ENCODE measurements at regions not wholly inside any gene's neighbourhood (a gene's known extent, or its start where the extent isn't known, plus 50 kb on each side); places are given as distances from the start of the nearest gene placed in this dataset.
"Not testable (repeated sequence)": the region's sequence is repeated elsewhere in the genome, so short reads cannot be mapped to it uniquely, and the experiment has no call there.

DNA sequence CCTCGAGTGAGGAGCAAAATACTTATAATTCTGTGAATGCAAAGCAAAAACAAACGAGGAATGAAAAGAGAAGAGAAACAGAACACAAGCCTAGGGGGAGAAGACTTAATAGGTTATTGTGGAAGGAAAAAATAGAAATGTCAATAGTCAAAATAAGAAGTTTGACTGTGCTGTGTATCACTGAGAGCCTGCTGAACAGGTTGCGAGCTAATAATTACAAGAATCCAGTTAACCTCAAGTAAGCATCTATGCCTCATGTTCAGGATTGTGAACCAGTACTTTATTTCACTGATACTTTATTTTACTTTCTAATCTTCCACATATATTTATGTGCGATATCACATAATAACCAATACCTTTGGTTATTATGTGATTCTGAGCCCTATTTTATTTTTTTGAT lies 316.7 kb downstream of the OTUD1 start:
- no peak overlapping the region for H3K4me3 ChIP-seq (ENCODE audit: low read depth, low read length)
- TF ChIP-seq, protein P1, sequence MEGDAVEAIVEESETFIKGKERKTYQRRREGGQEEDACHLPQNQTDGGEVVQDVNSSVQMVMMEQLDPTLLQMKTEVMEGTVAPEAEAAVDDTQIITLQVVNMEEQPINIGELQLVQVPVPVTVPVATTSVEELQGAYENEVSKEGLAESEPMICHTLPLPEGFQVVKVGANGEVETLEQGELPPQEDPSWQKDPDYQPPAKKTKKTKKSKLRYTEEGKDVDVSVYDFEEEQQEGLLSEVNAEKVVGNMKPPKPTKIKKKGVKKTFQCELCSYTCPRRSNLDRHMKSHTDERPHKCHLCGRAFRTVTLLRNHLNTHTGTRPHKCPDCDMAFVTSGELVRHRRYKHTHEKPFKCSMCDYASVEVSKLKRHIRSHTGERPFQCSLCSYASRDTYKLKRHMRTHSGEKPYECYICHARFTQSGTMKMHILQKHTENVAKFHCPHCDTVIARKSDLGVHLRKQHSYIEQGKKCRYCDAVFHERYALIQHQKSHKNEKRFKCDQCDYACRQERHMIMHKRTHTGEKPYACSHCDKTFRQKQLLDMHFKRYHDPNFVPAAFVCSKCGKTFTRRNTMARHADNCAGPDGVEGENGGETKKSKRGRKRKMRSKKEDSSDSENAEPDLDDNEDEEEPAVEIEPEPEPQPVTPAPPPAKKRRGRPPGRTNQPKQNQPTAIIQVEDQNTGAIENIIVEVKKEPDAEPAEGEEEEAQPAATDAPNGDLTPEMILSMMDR (IDR thresholded peaks at IDR 0.05; ENCODE audit: insufficient read depth, low read depth, low read length), result no peak
- DNase-seq (ENCODE audit: low read depth), result no peak

DNA sequence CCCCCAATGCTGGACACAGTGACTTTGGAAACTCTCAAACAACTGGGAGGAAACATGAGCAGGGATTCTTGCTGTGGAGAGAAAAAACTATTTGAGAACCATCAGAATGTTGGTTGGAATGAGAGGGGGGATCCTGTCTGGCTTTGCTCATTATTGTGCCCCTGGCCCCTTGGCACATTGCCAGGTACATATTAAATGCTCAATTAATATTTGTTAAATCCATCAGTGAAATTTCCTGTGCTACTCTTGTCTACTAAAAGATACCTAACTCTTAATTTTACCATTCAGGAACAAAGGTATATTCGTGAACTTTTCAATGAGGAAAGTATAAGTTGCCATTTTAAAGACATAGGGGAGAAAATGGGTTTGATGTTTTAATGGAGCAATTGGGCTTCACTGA lies 329.4 kb downstream of the OTUD1 start:
- DNase-seq (ENCODE audit: low read depth), result no peak
- H3K4me3 ChIP-seq (ENCODE audit: low read depth, low read length), result no peak overlapping the region
- TF ChIP-seq, protein P1 (IDR thresholded peaks at IDR 0.05; ENCODE audit: insufficient read depth, low read depth, low read length), result no peak

DNA sequence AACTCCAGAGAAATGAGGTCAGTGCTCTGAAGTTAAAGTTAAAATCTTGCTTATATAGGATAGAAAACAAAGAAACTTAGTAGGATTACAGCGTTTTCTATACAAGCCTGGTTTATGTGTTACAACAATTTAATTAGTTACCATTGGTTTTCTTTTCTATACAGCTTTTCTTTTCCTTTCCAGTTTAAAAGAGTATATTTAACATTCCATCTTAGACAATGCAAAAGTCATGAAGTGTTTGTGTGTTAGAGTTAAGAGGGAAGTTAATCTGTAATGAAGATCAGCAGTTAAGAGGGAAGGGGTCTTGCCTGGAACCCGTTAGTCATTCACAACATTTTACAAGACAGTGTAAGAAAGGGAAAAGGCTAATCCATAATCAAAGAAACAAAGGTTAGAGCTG lies 338.3 kb downstream of the OTUD1 start:
- DNase-seq (ENCODE audit: low read depth), result no peak
- no peak overlapping the region for H3K4me3 ChIP-seq (ENCODE audit: low read depth, low read length)
- TF ChIP-seq, protein P1 (IDR thresholded peaks at IDR 0.05; ENCODE audit: insufficient read depth, low read depth, low read length), result no peak

DNA sequence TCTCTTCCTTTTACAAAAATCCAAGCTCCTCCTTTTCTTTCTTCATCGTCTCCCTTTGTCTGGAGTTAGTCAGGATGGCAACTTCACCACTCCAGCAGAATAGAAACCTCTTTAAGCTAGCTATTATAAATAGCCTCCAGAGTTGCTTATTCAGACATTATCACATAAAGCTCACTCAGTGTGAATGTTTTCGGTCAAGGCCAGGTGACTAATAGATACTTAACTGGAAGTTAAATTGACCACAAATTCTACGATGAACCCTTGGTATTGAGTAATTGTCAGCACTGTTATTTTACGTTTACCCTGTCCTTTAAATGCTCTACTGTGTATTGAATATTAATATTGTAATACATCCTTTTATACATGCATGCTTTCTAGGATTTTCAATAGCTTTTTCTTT lies 340.4 kb downstream of the OTUD1 start:
- no peak for DNase-seq (ENCODE audit: low read depth)
- TF ChIP-seq, protein P1 (IDR thresholded peaks at IDR 0.05; ENCODE audit: insufficient read depth, low read depth, low read length), result no peak
- H3K4me3 ChIP-seq (ENCODE audit: low read depth, low read length), result no peak overlapping the region

DNA sequence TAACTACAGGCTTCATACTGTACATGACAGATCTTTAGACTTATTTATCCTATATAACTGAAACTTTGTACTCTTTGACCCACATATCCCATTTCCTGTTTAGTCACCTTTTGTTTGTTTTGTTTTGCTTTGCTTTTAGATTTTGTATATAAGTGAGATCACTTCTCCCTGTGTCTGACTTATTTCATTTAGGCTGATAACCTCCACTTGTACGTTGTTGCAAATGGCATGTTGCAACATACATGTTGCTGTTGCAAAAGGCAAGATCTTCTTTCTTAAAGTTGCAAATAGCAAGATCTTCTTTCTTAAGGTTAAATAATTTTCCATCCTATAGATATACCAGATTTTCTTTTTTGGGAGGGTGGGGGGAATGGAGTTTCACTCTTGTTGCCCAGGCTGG lies 341.5 kb downstream of the OTUD1 start:
- DNase-seq (ENCODE audit: low read depth), result no peak
- TF ChIP-seq, protein P1 (IDR thresholded peaks at IDR 0.05; ENCODE audit: insufficient read depth, low read depth, low read length), result no peak
- H3K4me3 ChIP-seq (ENCODE audit: low read depth, low read length), result no peak overlapping the region

DNA sequence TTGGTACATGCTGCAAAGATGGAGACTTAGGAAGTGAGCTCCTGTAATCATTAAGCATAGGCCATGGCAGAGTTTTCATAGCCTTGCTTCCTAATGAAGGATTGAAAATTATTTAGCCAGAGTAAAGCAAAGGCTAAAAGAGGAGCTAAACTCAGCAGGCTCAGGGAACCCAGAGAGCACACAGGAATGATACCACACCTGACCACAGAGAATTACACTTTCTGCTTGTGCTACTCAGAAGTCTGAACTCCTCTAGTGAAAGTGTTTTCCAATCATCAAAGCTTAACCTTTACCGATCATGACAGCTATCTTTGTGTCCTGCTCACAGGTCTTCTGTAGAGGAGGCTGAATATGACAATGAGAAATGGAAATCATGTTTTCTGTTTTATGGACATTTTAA lies 347.7 kb downstream of the OTUD1 start:
- TF ChIP-seq, protein P1 (IDR thresholded peaks at IDR 0.05; ENCODE audit: insufficient read depth, low read depth, low read length), result no peak
- DNase-seq (ENCODE audit: low read depth), result no peak
- no peak overlapping the region for H3K4me3 ChIP-seq (ENCODE audit: low read depth, low read length)

DNA sequence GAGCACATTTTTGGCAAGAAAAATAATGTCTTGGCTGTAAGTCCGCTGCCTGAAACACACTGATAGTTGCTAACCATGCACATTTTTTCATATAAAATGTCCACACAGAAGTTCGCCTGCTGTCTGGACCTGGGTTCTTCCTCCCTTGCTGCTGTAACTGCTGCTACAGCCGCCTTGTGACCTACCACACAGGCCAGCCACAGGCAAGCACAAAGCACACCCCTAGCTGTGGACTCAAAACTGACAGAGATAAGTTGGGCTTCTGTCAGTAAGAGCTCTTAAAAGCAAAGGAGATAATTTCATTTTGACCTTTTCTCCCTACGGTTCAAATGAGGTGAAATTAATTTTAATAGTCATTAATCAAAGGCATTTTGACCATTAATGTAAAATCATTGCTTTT lies 354.7 kb downstream of the OTUD1 start:
- DNase-seq (ENCODE audit: low read depth), result no peak
- no peak overlapping the region for H3K4me3 ChIP-seq (ENCODE audit: low read depth, low read length)
- TF ChIP-seq, protein P1 (IDR thresholded peaks at IDR 0.05; ENCODE audit: insufficient read depth, low read depth, low read length), result no peak

DNA sequence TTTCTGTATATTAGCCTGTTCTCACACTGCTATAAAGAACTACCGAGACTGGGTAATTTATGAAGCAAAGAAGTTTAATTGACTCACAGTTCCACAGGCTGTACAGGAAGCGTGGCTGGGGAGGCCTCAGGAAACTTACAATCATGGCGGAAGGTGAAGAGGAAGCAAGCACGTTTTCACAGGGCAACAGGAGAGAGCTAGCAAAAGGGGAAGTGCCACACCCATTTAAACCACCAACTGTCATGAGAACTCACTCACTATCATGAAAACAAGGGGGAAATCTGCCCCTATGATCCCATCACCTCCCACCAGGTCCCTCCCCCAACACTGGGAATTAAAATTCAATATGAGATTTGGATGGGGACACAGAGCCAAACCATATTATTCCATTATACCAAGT lies 358.6 kb downstream of the OTUD1 start:
- DNase-seq (ENCODE audit: low read depth); H3K4me3 ChIP-seq (ENCODE audit: low read depth, low read length): not testable (repeated sequence)

Data from fibroblast of villous mesenchyme (primary cell).